ENCODE measurements at regions not wholly inside any gene's neighbourhood (a gene's known extent, or its start where the extent isn't known, plus 50 kb on each side); places are given as distances from the start of the nearest gene placed in this dataset.

GRCh38 chr4:8771666-8772065 lies 100.0 kb downstream of the HMX1 start:
- TF ChIP-seq CTCF (IDR thresholded peaks at IDR 0.05; ENCODE audit: extremely low read depth, insufficient read depth, missing control alignments), result no peak
- no peak for DNase-seq (ENCODE audit: low spot score)
- in situ Hi-C loops (cut with MboI; ENCODE audit: low pct_unique_long_range_greater_than_20kb, low sequenced_read_pairs, unreplicated experiment), result no loop called here

- no peak for TF ChIP-seq CTCF (IDR thresholded peaks at IDR 0.05; ENCODE audit: extremely low read depth, insufficient read depth, missing control alignments)
- in situ Hi-C loops (cut with MboI; ENCODE audit: low pct_unique_long_range_greater_than_20kb, low sequenced_read_pairs, unreplicated experiment), result no loop called here
- no peak for DNase-seq (ENCODE audit: low spot score)
These were observed 100.4 kb downstream of the HMX1 start for GRCh38 chr4:8771258-8771590.

GRCh38 chr4:8770518-8771257 lies 101.0 kb downstream of the HMX1 start:
- TF ChIP-seq CTCF (IDR thresholded peaks at IDR 0.05; ENCODE audit: extremely low read depth, insufficient read depth, missing control alignments), result no peak
- in situ Hi-C loops (cut with MboI; ENCODE audit: low pct_unique_long_range_greater_than_20kb, low sequenced_read_pairs, unreplicated experiment), result no loop called here
- DNase-seq (ENCODE audit: low spot score), result no peak

- in situ Hi-C loops (cut with MboI; ENCODE audit: low pct_unique_long_range_greater_than_20kb, low sequenced_read_pairs, unreplicated experiment), result no loop called here
- TF ChIP-seq CTCF (IDR thresholded peaks at IDR 0.05; ENCODE audit: extremely low read depth, insufficient read depth, missing control alignments), result no peak
- no peak for DNase-seq (ENCODE audit: low spot score)
These were observed 101.8 kb downstream of the HMX1 start for GRCh38 chr4:8769645-8770517.

GRCh38 chr4:8768357-8768999 lies 103.2 kb downstream of the HMX1 start:
- in situ Hi-C loops (cut with MboI; ENCODE audit: low pct_unique_long_range_greater_than_20kb, low sequenced_read_pairs, unreplicated experiment), result no loop called here
- TF ChIP-seq CTCF (IDR thresholded peaks at IDR 0.05; ENCODE audit: extremely low read depth, insufficient read depth, missing control alignments), result no peak
- DNase-seq (ENCODE audit: low spot score), result no peak

- DNase-seq (ENCODE audit: low spot score), result no peak
- no peak for TF ChIP-seq CTCF (IDR thresholded peaks at IDR 0.05; ENCODE audit: extremely low read depth, insufficient read depth, missing control alignments)
- in situ Hi-C loops (cut with MboI; ENCODE audit: low pct_unique_long_range_greater_than_20kb, low sequenced_read_pairs, unreplicated experiment), result no loop called here
These were observed 105.0 kb downstream of the HMX1 start for GRCh38 chr4:8766610-8767009.

All from GM13977 (cell line).